Testis (tissue), 2 donors: ENCODE measurements at regions not wholly inside any gene's neighbourhood (a gene's known extent, or its start where the extent isn't known, plus 50 kb on each side); places are given as distances from the start of the nearest gene placed in this dataset.

Source experiments
- DNase-seq: peaks from one replicate; pipeline ENCODE4 v3.0.0-alpha.2; 2019
- H3K27ac ChIP-seq, 2 donors: fragments of 200-600 bp; sonication (generic); one replicate each; pipeline ENCODE4 v1.5.1; 2019
- H3K27me3 ChIP-seq: fragments of 200-600 bp; sonication (generic); one replicate; pipeline ENCODE4 v1.5.1; 2019
- H3K36me3 ChIP-seq: fragments of 200-600 bp; sonication (generic); one replicate; pipeline ENCODE4 v1.5.1; 2017; ENCODE audit warnings: low read depth; ENCODE audit errors: missing control alignments
- H3K4me1 ChIP-seq: fragments of 200-600 bp; sonication (generic); one replicate; pipeline ENCODE4 v1.5.1; 2019
- H3K4me3 ChIP-seq, 2 donors: fragments of 200-600 bp; sonication (generic); one replicate each; pipeline ENCODE4 v1.5.1; 2017 to 2019
- H3K9me3 ChIP-seq: fragments of 200-600 bp; sonication (generic); one replicate; pipeline ENCODE4 v1.5.1; 2017
- CTCF ChIP-seq, 3 experiments: fragments of 450-650 bp in 2 of 3; fragments of 200-600 bp in 1 of 3; sonication (generic) in 1 of 3; IDR thresholded peaks; one replicate each; pipeline ENCODE4 v1.5.1; 2016 to 2019; ENCODE audit warnings: antibody characterized with exemption in 3 of 3, mild to moderate bottlenecking in 2 of 3, moderate library complexity in 1 of 3
- POLR2A ChIP-seq: fragments of 450-650 bp; IDR thresholded peaks from one replicate; pipeline ENCODE4 v1.6.1; 2017; ENCODE audit warnings: antibody characterized with exemption, mild to moderate bottlenecking, moderate library complexity
- WGBS, 2 donors: methylation state at CpG; one replicate each; pipeline ENCODE4 v1.1.5; 2018; 5-methylcytosine and 5-hydroxymethylcytosine counted together
- intact Hi-C: fragments of 100-400 bp; cut with DNase I; formaldehyde crosslinking; loops from one replicate; pipeline ENCODE4 v1.15.1; 2023; ENCODE audit warnings: low total_unique reads

- no peak overlapping the region for H3K27ac ChIP-seq
- no peaks in the 10 kb centered on the region for H3K36me3 ChIP-seq
- no peak for TF ChIP-seq POLR2A
- no peak for TF ChIP-seq CTCF (IDR thresholded peaks at IDR 0.05)
- intact Hi-C loops = no loop called here
- no peaks in the 10 kb centered on the region for H3K27me3 ChIP-seq
- H3K4me3 ChIP-seq = no peak overlapping the region
- H3K4me1 ChIP-seq = no peaks in the 10 kb centered on the region
- no peaks in the 10 kb centered on the region for H3K9me3 ChIP-seq
- DNase-seq = no peak
Observed at GRCh38 chr2:41441958-41442357, 605.9 kb upstream of the PKDCC start.

GRCh38 chr2:41445865-41446264 lies 602.0 kb upstream of the PKDCC start:
- intact Hi-C loops = no loop called here
- no peaks in the 10 kb centered on the region for H3K36me3 ChIP-seq
- no peaks in the 10 kb centered on the region for H3K9me3 ChIP-seq
- no peak for DNase-seq
- H3K4me3 ChIP-seq = no peak overlapping the region
- H3K27ac ChIP-seq = no peak overlapping the region
- no peak for TF ChIP-seq POLR2A
- TF ChIP-seq CTCF (IDR thresholded peaks at IDR 0.05) = no peak
- WGBS, 2 donors = 86 to 88% methylated on average over 4 of the region's 4 CpGs
- no peaks in the 10 kb centered on the region for H3K4me1 ChIP-seq
- H3K27me3 ChIP-seq = no peaks in the 10 kb centered on the region

GRCh38 chr2:41446266-41446665 lies 601.6 kb upstream of the PKDCC start:
- 90 to 96% methylated on average over 1 of the region's 1 CpG for WGBS, 2 donors
- intact Hi-C loops = no loop called here
- TF ChIP-seq POLR2A (no peak), CTCF (IDR thresholded peaks at IDR 0.05) (no peak)
- Histone ChIP-seq H3K36me3 (no peaks in the 10 kb centered on the region), H3K4me3 (no peak overlapping the region), H3K27ac (no peak overlapping the region), H3K4me1 (no peaks in the 10 kb centered on the region), H3K27me3 (no peaks in the 10 kb centered on the region), H3K9me3 (no peaks in the 10 kb centered on the region)
- DNase-seq = no peak

GRCh38 chr2:41448221-41448620 lies 599.6 kb upstream of the PKDCC start:
- no peaks in the 10 kb centered on the region for H3K36me3 ChIP-seq
- no peak overlapping the region for H3K4me3 ChIP-seq
- 74 to 88% methylated on average over 1 of the region's 1 CpG for WGBS, 2 donors
- intact Hi-C loops = no loop called here
- H3K27me3 ChIP-seq = no peaks in the 10 kb centered on the region
- no peaks in the 10 kb centered on the region for H3K4me1 ChIP-seq
- no peak overlapping the region for H3K27ac ChIP-seq
- no peak for DNase-seq
- no peaks in the 10 kb centered on the region for H3K9me3 ChIP-seq
- no peak for TF ChIP-seq POLR2A
- TF ChIP-seq CTCF (IDR thresholded peaks at IDR 0.05) = no peak

GRCh38 chr2:41457026-41457425 lies 590.8 kb upstream of the PKDCC start:
- TF ChIP-seq CTCF (IDR thresholded peaks at IDR 0.05) (no peak), POLR2A (no peak)
- intact Hi-C loops = no loop called here
- no peaks in the 10 kb centered on the region for H3K36me3 ChIP-seq
- WGBS, 2 donors = 96 to 97% methylated on average over 3 of the region's 3 CpGs
- H3K9me3 ChIP-seq = no peaks in the 10 kb centered on the region
- H3K4me1 ChIP-seq = no peaks in the 10 kb centered on the region
- no peak for DNase-seq
- no peaks in the 10 kb centered on the region for H3K27me3 ChIP-seq
- H3K4me3 ChIP-seq = no peak overlapping the region
- no peak overlapping the region for H3K27ac ChIP-seq
